K562 (cell line): ENCODE measurements at regions not wholly inside any gene's neighbourhood (a gene's known extent, or its start where the extent isn't known, plus 50 kb on each side); places are given as distances from the start of the nearest gene placed in this dataset.

Source experiments
- ATAC-seq: fragments of 200-7000 bp; cut with Tn5 transposase; 3 replicates; pipeline ENCODE4 v1.9.1; 2020; ENCODE audit warnings: moderate library complexity
- BruUV-seq: library from RNA; stranded (reverse); fragments of 400-500 nt; replicated peaks from 2 replicates; lab custom pipeline; 2021; lab: Mats Ljungman, UMichigan
- CTCF ChIA-PET: fragments of 300-600 bp; formaldehyde crosslinking; extraction: SDS; loops from one replicate; lab custom pipeline; 2021; ENCODE audit warnings: low intra/inter-chr PET ratio; lab: Yijun Ruan, JAX
- POLR2A ChIA-PET: fragments of 300-600, 350-650 bp; sonication (Branson Sonifier 250); formaldehyde crosslinking; extraction: SDS; loops from one replicate; lab custom pipeline; 2021; ENCODE audit warnings: antibody characterized with exemption, inconsistent platforms; lab: Yijun Ruan, JAX
- DNase-seq, 4 experiments: peaks; one replicate each; pipeline versions ENCODE4 v3.0.0 to v3.0.0-alpha.2; 2011 to 2018; ENCODE audit warnings: low spot score in 3 of 4, mixed read lengths in 3 of 4; ENCODE audit errors: extremely low read depth in 1 of 4
- FAIRE-seq: peaks from 2 replicates; lab custom pipeline; 2011; peaks lifted over from hg19 to GRCh38; lab: Jason Lieb, UNC
- H2AFZ ChIP-seq: 2 replicates; pipeline ENCODE4 v1.6.0; 2011; ENCODE audit warnings: low read depth, low read length, control low read depth, inconsistent platforms
- H3K27ac ChIP-seq: fragments of 200-600 bp; 3 replicates; pipeline ENCODE4 v1.8.0; 2011; ENCODE audit warnings: low read depth, mild to moderate bottlenecking, control low read depth, inconsistent platforms, low read length, moderate library complexity, mixed read lengths; ENCODE audit errors: extremely low read depth
- H3K27me3 ChIP-seq, 2 experiments: fragments of 300-600 bp in 1 of 2; 2 replicates in 1 of 2; 3 replicates in 1 of 2; pipeline versions ENCODE4 v1.6.0 to v1.8.0; 2011; ENCODE audit warnings: inconsistent platforms in 2 of 2, low read length in 2 of 2, mild to moderate bottlenecking in 1 of 2, mixed read lengths in 1 of 2, moderate library complexity in 1 of 2; ENCODE audit not compliant: control insufficient read depth in 2 of 2, insufficient read depth in 2 of 2
- H3K36me3 ChIP-seq: fragments of 300-600 bp; 3 replicates; pipeline ENCODE4 v1.8.0; 2011; ENCODE audit warnings: mild to moderate bottlenecking, low read length, inconsistent platforms; ENCODE audit not compliant: control insufficient read depth, insufficient read depth
- H3K4me1 ChIP-seq, 2 experiments: fragments of 200-600 bp in 1 of 2; replicated peaks in 1 of 2; 2 replicates in 1 of 2; 3 replicates in 1 of 2; pipeline versions ENCODE4 v1.5.1 to v1.8.0; 2011; ENCODE audit warnings: inconsistent platforms in 2 of 2, low read length in 2 of 2, mild to moderate bottlenecking in 1 of 2, mixed read lengths in 1 of 2, moderate library complexity in 1 of 2; ENCODE audit not compliant: control insufficient read depth in 2 of 2, insufficient read depth in 2 of 2
- H3K4me2 ChIP-seq: 2 replicates; pipeline ENCODE4 v1.6.1; 2011; ENCODE audit warnings: low read length, control low read depth, inconsistent platforms, mixed read lengths; ENCODE audit not compliant: insufficient read depth
- H3K4me3 ChIP-seq: fragments of 200-600 bp; sonication (generic), shearing (Covaris generic); 2 replicates; pipeline ENCODE4 v1.5.1; 2016; ENCODE audit warnings: control low read depth, inconsistent platforms
- H3K79me2 ChIP-seq: fragments of 200-600 bp; 3 replicates; pipeline ENCODE4 v1.8.0; 2011; ENCODE audit warnings: low read length, inconsistent platforms; ENCODE audit not compliant: control insufficient read depth, insufficient read depth
- H3K9ac ChIP-seq, 2 experiments: 2 replicates each; pipeline versions ENCODE4 v1.6.0 to v1.6.1; 2011; ENCODE audit warnings: low read depth in 2 of 2, low read length in 2 of 2, control low read depth in 1 of 2, inconsistent platforms in 1 of 2, mild to moderate bottlenecking in 1 of 2, mixed read lengths in 1 of 2; ENCODE audit not compliant: insufficient read depth in 1 of 2
- H3K9me1 ChIP-seq: one replicate; pipeline ENCODE4 v1.6.0; 2011; ENCODE audit warnings: inconsistent platforms, mild to moderate bottlenecking, low read length, moderate library complexity; ENCODE audit not compliant: control insufficient read depth, insufficient read depth
- H3K9me3 ChIP-seq: replicated peaks from 2 replicates; pipeline ENCODE4 v1.5.1; 2011; ENCODE audit warnings: low read depth, low read length, inconsistent platforms; ENCODE audit not compliant: control insufficient read depth, insufficient read depth
- H4K20me1 ChIP-seq: replicated peaks from 2 replicates; pipeline ENCODE4 v1.6.1; 2011; ENCODE audit warnings: low read length, inconsistent platforms, mixed read lengths; ENCODE audit not compliant: control insufficient read depth, insufficient read depth
- CBX2 ChIP-seq: fragments of 200-600 bp; sonication (generic); IDR thresholded peaks from one replicate; pipeline ENCODE4 v1.6.1; 2012; ENCODE audit warnings: mild to moderate bottlenecking, low read length, inconsistent platforms; ENCODE audit not compliant: insufficient read depth, poor library complexity, severe bottlenecking
- GABPB2 ChIP-seq: fragments of 250-450 bp; sonication (Bioruptor Pico); conservative IDR thresholded peaks from 2 replicates; pipeline ENCODE4 v1.5.1; 2021; ENCODE audit warnings: mild to moderate bottlenecking
- GTF2E2 ChIP-seq: fragments of 200-800 bp; sonication (Bioruptor generic); IDR thresholded peaks from 2 replicates; pipeline ENCODE4 v1.6.1; 2016; ENCODE audit warnings: missing genetic modification characterization, missing compliant biosample characterization
- GTF2F1 ChIP-seq: IDR thresholded peaks from 2 replicates; pipeline ENCODE4 v1.6.1; 2011; ENCODE audit warnings: low read depth, low read length, improper control_type of control experiment
- HIVEP1 ChIP-seq: fragments of 250-450 bp; sonication (Bioruptor Pico); IDR thresholded peaks from 2 replicates; pipeline ENCODE4 v1.4.0; 2020; ENCODE audit warnings: mild to moderate bottlenecking
- JUN ChIP-seq, 2 experiments: sonication (generic) in 1 of 2; formaldehyde crosslinking in 1 of 2; IDR thresholded peaks; 2 replicates each; pipeline versions ENCODE4 v1.6.1 to v1.8.0; 2012 to 2022; ENCODE audit warnings: borderline replicate concordance in 2 of 2, mild to moderate bottlenecking in 2 of 2, improper control_type of control experiment in 1 of 2, low read depth in 1 of 2, low read length in 1 of 2, missing genetic modification reagents in 1 of 2
- JUND ChIP-seq, 2 experiments: IDR thresholded peaks; 2 replicates in 1 of 2; 3 replicates in 1 of 2; pipeline ENCODE4 v1.6.1; 2011; ENCODE audit warnings: borderline replicate concordance in 2 of 2, low read depth in 2 of 2, low read length in 2 of 2, improper control_type of control experiment in 1 of 2, missing biosample characterization in 1 of 2, missing genetic modification characterization in 1 of 2, missing genetic modification reagents in 1 of 2
- NFE2L1 ChIP-seq: fragments of 450-650 bp; IDR thresholded peaks from 2 replicates; pipeline ENCODE4 v1.6.1; 2016; ENCODE audit warnings: missing genetic modification characterization, low read depth, mild to moderate bottlenecking, missing compliant biosample characterization, moderate library complexity, borderline replicate concordance
- PRMT5 ChIP-seq: sonication (generic); formaldehyde crosslinking; IDR thresholded peaks from 2 replicates; pipeline ENCODE4 v1.5.0; 2020; ENCODE audit warnings: missing genetic modification reagents
- RCOR1 ChIP-seq, 2 experiments: IDR thresholded peaks; 2 replicates each; pipeline ENCODE4 v1.6.1; 2012; ENCODE audit warnings: low read depth in 2 of 2, low read length in 2 of 2, borderline replicate concordance in 1 of 2, improper control_type of control experiment in 1 of 2
- ZNF133 ChIP-seq: fragments of 250-450 bp; sonication (Bioruptor Pico); IDR thresholded peaks from 2 replicates; pipeline ENCODE4 v1.4.0; 2020; ENCODE audit warnings: mild to moderate bottlenecking
- WGBS: fragments of 100-300 bp; shearing (Covaris generic); methylation state at CpG from one replicate; pipeline ENCODE4 v1.1.6; 2016; ENCODE audit warnings: low coverage, mixed read lengths; ENCODE audit not compliant: insufficient coverage; ENCODE audit errors: missing lambda C conversion rate; 5-methylcytosine and 5-hydroxymethylcytosine counted together
- in situ Hi-C: fragments of 300-500 bp; cut with MboI; formaldehyde crosslinking; loops from 4 replicates; pipeline ENCODE4 v1.15.0; 2018; ENCODE audit warnings: inconsistent platforms, mixed read lengths
- intact Hi-C: fragments of 100-400 bp; cut with micrococcal nuclease; formaldehyde crosslinking; loops from 2 replicates; pipeline ENCODE4 v1.14.2; 2022
- TF ChIP-seq, protein P1 (sequence below): fragments of 450-650 bp; IDR thresholded peaks from 2 replicates; pipeline ENCODE4 v1.7.0; 2016; ENCODE audit warnings: borderline replicate concordance
- TF ChIP-seq, protein P2 (sequence below): fragments of 450-650 bp; formaldehyde crosslinking; IDR thresholded peaks from 2 replicates; pipeline ENCODE4 v1.4.0; 2020; ENCODE audit warnings: mild to moderate bottlenecking, mixed read lengths
- TF ChIP-seq, protein P3 (sequence below), 2 experiments: IDR thresholded peaks; 2 replicates each; pipeline ENCODE4 v1.6.1; 2012; ENCODE audit warnings: improper control_type of control experiment in 2 of 2, low read depth in 2 of 2, low read length in 2 of 2, borderline replicate concordance in 1 of 2

GRCh38 chr7:32223071-32223650 is 153.0 kb upstream of the PDE1C start:
- Histone ChIP-seq H3K9me1 (no peaks in the 10 kb centered on the region), H4K20me1 (no peaks in the 10 kb centered on the region; the same call in 1 of the 2 replicates), H3K9ac (no peak overlapping the region), H3K36me3 (no peaks in the 10 kb centered on the region), H3K4me3 (no peak overlapping the region), H3K4me2 (no peak overlapping the region), H2AFZ (no peak overlapping the region), H3K9me3 (no peaks in the 10 kb centered on the region), H3K79me2 (no peaks in the 10 kb centered on the region), H3K4me1 (no peaks in the 10 kb centered on the region), H3K27ac (no peak overlapping the region), H3K27me3 (peaks cover 2 to 5% of the 10 kb centered on the region in 2 experiments; a peak in 2 of 5 replicates)
- WGBS = 0% methylated on average over 6 of the region's 6 CpGs
- POLR2A ChIA-PET = no interaction called here
- in situ Hi-C loops (no loop called here), intact Hi-C loops (no loop called here)
- no peak for TF ChIP-seq PRMT5 (CRISPR knock-in tag)
- TF ChIP-seq JUN (IDR thresholded peaks at IDR 0.05; ENCODE audit: borderline replicate concordance, low read depth, low read length) = no peak
- no peak for TF ChIP-seq JUN (CRISPR knock-in tag; IDR thresholded peaks at IDR 0.05; ENCODE audit: borderline replicate concordance)
- TF ChIP-seq NFE2L1 (tag) = no peak
- no peak for TF ChIP-seq JUND (IDR thresholded peaks at IDR 0.05; ENCODE audit: borderline replicate concordance, low read depth, low read length)
- no peak for TF ChIP-seq JUND (tag; IDR thresholded peaks at IDR 0.05; ENCODE audit: borderline replicate concordance, low read depth, low read length)
- TF ChIP-seq, protein P1, sequence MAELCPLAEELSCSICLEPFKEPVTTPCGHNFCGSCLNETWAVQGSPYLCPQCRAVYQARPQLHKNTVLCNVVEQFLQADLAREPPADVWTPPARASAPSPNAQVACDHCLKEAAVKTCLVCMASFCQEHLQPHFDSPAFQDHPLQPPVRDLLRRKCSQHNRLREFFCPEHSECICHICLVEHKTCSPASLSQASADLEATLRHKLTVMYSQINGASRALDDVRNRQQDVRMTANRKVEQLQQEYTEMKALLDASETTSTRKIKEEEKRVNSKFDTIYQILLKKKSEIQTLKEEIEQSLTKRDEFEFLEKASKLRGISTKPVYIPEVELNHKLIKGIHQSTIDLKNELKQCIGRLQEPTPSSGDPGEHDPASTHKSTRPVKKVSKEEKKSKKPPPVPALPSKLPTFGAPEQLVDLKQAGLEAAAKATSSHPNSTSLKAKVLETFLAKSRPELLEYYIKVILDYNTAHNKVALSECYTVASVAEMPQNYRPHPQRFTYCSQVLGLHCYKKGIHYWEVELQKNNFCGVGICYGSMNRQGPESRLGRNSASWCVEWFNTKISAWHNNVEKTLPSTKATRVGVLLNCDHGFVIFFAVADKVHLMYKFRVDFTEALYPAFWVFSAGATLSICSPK = no peak
- TF ChIP-seq, protein P2, sequence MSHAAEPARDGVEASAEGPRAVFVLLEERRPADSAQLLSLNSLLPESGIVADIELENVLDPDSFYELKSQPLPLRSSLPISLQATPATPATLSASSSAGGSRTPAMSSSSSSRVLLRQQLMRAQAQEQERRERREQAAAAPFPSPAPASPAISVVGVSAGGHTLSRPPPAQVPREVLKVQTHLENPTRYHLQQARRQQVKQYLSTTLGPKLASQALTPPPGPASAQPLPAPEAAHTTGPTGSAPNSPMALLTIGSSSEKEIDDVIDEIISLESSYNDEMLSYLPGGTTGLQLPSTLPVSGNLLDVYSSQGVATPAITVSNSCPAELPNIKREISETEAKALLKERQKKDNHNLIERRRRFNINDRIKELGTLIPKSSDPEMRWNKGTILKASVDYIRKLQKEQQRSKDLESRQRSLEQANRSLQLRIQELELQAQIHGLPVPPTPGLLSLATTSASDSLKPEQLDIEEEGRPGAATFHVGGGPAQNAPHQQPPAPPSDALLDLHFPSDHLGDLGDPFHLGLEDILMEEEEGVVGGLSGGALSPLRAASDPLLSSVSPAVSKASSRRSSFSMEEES (CRISPR knock-in tag) = no peak
- TF ChIP-seq CBX2 = no peak
- no peak for TF ChIP-seq GABPB2
- no peak for TF ChIP-seq GTF2F1
- no peak for TF ChIP-seq GTF2E2 (tag)
- TF ChIP-seq ZNF133 (CRISPR knock-in tag) = no peak
- TF ChIP-seq, protein P3, sequence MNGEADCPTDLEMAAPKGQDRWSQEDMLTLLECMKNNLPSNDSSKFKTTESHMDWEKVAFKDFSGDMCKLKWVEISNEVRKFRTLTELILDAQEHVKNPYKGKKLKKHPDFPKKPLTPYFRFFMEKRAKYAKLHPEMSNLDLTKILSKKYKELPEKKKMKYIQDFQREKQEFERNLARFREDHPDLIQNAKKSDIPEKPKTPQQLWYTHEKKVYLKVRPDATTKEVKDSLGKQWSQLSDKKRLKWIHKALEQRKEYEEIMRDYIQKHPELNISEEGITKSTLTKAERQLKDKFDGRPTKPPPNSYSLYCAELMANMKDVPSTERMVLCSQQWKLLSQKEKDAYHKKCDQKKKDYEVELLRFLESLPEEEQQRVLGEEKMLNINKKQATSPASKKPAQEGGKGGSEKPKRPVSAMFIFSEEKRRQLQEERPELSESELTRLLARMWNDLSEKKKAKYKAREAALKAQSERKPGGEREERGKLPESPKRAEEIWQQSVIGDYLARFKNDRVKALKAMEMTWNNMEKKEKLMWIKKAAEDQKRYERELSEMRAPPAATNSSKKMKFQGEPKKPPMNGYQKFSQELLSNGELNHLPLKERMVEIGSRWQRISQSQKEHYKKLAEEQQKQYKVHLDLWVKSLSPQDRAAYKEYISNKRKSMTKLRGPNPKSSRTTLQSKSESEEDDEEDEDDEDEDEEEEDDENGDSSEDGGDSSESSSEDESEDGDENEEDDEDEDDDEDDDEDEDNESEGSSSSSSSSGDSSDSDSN (IDR thresholded peaks at IDR 0.05; ENCODE audit: borderline replicate concordance in 1 of 2, low read depth in 2 of 2, low read length in 2 of 2) = no peak
- no peak for TF ChIP-seq HIVEP1 (CRISPR knock-in tag)
- no peak for TF ChIP-seq RCOR1 (IDR thresholded peaks at IDR 0.05; ENCODE audit: borderline replicate concordance in 1 of 2, low read depth in 2 of 2, low read length in 2 of 2)
- CTCF ChIA-PET = no interaction called here
- ATAC-seq (no peak), DNase-seq (no peak), FAIRE-seq (no peak)
- no TSS peak for BruUV-seq
